ENCODE measurements at regions not wholly inside any gene's neighbourhood (a gene's known extent, or its start where the extent isn't known, plus 50 kb on each side); places are given as distances from the start of the nearest gene placed in this dataset.

DNA sequence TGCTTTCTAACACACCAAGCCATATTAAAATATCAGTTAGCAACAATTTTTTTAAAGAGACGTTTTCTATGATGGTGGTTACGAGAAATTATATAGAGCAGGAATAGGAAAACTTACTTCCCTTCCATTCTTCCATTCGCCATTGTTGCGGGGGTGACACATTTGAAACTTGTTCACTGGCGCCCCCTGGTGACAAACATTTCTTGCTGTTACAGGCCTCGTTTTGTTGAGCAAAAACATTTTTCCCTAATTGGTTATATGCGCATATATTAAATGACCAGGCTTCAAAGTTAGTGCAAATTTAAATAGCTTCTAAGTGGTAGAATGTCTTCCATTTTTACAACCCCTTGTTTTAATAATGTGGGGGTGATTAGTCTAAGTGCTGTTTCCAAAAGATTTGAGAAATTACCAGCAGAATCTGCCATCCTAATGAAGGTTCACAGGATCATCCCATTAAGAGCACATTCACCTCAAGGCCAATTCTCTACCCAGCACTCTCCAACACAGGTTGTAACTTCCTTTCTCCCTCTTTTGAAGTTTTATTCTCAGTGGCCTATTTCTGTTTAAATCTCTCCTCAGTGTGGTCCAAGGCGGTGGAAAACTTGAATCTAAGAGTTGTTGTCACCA, 1124.7 kb downstream of the FLRT2 start:
- DNase-seq: peak; percentile 53

DNA sequence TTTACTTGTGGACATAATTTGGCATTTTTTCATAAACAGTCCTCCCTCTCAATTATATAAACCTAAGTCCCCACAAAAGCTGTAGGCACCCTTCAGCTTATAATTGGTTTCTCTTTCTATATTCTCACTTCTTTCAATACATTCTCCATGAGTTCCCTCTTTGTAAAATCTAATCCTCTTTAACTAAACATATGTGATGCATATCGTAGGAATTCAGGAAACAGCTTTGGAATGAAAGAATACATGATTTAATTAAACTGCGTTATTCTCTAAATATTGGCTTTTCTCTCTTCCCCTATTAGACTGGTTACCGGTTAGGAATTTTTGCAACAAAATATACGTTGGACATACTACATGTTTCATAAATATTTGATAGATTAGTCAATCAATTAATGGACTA, 1122.6 kb downstream of the FLRT2 start:
- DNase-seq: no peak

DNA sequence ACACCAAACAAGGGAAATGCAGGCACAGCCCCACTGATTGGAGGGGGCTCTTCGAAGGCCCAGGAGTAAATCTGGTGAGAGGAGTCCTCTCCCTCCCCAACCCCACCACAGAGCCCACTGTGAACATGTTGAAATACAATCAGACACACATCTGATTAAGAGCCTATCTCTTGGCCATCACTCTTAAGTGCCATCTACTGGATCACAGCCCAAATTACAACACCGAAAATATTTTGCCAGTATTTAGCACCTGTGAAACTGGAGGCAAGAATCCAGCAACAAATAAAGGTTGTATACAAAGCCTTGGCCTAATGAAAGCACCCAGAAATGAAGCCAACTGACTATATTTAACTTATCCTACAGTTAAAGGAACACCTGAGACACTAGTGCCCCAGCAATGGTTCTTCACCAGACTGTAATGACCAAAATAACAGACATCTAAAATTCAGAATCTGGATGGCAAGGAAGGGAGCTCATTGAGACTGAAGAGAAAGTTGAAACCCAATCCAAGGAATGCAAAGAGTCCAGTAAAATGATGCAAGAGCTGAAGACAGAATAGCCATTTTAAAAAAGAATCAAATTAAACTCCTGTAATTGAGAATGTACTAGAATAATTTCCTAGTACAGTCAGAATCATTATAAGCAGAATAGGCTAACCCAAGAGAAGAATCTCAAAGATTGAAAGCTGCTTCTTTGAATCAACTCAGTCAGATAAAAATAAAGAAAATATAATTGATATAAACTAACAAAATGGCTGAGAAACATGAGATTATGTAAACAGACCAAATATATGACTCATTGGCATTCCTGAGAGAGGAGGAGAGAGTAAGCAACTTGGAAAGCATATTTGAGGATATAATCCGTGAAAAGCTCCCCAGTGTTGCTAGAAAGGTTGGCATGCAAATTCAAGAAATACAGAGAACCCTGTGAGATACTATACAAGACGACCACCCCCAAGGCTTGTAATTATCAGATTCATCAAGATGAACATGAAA, 1117.0 kb downstream of the FLRT2 start:
- DNase-seq: peak; percentile 19

DNA sequence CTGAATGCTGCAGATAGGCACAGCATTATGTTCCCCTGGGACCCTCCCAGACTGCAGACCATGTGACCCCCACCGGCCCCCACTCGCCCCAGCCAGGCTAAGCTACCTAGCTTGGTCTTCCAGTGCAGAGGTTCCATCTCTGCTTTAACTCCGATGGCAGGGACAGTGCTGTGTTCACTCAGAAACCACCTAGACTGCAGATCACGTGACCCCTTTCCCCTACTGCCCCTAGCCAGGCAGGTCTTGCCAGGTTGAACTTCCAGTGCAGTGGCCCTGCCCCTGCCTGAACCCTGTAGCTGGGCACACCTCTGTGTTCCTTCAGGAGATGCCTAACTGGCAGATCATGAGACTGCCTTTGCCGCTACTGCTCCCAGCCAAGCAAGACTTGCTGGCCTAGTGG, 1116.2 kb downstream of the FLRT2 start:
- no peak for DNase-seq

DNA sequence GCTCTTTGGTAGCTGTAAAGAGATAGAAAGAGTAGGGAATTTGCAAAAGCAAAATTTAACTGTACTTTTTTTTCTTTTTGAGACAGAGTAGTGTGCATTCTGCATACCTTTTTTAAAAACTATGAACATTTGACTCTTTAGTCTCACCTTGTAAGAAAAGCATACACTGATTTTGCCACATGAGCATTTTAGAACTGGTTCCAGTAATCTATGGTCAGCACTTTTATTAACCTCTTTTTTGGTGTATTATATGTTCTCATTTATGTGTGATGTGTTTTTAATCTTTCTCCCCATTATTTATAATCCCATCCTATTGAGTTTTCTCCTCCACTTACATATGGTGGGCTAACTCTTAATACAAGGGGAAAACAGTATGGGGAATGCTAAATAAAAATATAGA, 1111.4 kb downstream of the FLRT2 start:
- no peak for DNase-seq

DNA sequence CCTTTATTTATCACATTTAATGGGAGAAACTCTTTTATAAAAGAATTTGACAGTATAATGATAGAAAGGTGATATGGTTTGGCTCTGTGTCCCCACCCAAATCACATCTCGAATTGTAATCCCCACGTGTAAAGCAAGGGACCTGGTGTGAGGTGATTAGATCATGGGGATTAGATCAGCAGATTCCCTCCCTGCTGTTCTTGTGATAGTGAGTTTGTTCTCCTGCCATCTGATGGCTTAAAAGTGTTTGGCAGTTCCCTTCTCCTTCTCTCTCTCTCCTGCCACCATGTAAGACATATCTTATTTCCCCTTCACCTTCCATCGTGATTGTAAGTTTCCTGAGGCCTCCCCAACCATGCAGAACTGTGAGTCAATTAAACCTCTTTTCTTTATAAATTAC, 1110.3 kb downstream of the FLRT2 start:
- no peak for DNase-seq

DNA sequence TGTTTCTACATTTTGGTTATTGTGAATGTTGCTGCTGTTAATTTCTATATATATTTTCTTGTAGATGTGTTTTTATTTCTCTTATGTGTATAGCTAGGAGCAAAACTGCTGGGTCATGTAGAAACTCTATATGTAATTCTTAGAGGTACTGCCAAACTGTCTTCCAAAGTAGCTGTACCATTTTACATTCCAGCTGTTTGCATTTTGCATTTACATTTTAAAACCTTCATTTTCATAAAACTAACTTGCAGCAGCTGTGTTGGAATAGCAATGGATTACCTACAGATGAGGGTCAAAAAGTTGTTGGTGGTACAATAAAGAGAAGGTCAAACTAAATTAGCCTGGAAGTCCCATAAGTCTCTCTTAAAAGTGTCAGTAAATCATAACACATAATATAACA, 1109.7 kb downstream of the FLRT2 start:
- DNase-seq: no peak

DNA sequence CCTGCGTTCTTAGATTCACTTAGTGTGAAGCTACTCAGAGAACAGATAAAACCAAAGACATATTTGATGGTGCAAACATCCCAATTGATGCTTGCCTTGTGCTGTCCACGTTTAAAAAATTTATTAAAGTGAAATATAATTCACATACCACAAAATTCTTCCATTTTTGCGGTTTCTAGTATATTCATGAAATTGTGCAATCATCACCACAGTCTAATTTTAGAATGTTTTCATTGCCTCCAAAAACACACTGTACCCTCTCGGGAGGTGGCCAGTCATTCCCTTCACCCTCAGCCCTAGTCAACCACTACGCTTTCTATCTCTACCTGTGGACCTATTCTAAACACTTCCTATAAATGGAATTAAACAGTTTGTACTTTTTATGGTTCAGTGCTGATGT, 1109.2 kb downstream of the FLRT2 start:
- DNase-seq: no peak

DNA sequence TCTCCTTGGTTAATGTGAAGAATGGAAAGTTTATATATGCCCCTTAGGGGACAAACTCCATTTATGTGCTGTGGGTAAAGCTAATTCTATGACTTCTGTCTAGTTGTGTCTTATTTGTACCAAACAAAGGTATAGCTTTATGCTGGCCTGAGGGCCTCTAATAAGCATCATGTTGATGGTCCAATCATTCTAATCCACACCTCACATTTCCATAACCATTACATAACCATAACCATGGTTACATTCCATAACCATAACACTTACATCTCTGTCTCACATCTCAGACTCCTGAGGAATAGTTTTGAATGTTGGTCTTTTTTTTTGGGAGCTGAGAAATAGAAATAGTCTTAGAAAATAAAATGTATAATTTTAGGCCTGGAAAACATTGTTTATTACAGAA, 1097.1 kb downstream of the FLRT2 start:
- no peak for DNase-seq

DNA sequence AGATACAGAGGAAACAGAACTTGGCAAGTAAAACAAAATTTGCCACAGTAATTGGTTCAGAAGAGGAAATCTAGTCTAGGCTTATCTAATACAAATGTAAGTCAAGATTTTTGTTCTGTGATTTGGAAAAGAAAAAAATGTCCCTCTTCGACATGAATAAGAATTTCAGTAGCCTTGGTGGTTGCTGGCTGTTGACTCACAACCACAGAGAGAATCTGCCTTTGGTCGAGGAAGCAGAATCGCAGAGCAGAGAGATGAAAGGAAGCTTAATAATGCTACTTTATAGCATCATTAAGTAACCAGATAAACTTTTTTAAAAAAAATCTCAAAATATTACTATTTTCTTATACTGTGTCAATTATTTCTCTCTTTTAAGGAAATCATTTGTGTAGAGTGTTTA, 1096.6 kb downstream of the FLRT2 start:
- DNase-seq: no peak

DNA sequence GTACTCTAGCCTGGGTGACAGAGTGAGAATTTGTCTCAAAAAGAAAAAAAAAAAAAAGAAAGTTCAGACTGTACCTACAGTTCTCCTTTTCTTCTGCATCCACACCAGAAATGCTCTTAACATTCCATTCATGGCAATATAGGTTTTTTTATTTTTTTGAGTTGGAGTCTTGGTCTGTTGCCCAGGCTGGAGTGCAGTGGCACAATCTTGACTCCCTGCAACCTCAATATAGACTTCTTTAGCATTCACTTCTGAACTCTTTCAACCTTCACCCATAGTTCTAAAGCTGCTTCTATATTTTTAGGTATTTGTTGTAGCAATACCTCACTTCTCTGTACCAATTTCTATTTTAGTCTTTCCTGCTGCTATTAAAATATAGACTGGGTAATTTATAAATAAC, 1095.7 kb downstream of the FLRT2 start:
- no peak for DNase-seq

DNA sequence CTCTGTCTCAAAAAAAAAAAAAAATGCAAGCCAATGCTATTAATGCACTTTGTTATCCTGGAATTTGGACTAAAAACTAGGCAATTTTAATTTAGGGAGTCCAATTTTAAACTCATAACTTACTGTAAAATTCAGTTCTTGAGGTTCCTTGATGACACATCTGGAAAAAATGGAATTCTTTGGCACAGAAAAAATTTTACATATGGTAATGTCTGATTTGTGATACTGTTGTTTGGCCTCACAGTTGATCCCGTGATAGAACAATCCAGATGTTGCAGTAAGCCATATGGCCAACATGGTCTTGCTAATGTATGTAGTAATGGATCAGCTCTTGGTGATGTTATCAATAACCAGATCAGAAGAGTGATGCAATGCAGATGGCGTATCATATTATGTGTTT, 1089.8 kb downstream of the FLRT2 start:
- DNase-seq: no peak

DNA sequence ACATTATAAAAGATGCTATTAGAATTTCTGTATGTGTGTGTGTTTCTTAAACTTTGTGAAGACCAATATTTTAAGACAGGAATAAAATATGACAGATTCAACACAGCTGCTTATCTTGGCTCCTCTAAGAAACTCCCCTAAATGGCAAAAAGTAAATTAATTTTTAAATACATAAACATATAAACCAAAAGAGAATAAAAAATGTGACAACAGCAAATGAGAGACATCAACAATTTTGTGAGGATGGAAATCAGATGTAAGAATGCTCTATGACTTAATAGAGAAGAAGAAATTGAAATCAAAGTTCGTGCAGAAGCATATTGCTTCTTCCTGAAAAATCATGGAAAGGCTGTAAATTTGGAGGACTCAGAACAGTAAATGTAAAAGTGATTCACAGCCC, 1083.8 kb downstream of the FLRT2 start:
- DNase-seq: no peak

DNA sequence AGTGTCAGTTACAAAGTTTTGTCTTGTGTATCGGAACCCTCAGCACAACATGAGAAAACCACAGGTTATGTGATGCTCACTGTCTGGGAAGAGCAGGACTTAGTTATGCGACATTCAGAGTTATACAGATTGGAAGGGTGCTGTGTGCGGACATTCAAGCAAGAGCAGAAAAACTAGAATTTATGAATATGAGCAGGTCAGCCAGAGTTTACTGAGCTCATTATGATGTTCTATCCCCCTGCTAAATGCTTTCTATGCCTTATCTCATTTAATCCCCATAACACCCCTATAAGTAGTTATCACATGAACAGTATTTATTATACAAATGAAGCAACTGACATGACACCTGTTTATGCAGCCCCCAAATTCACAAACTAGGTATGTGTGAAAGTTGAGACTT, 1083.2 kb downstream of the FLRT2 start:
- DNase-seq: no peak

DNA sequence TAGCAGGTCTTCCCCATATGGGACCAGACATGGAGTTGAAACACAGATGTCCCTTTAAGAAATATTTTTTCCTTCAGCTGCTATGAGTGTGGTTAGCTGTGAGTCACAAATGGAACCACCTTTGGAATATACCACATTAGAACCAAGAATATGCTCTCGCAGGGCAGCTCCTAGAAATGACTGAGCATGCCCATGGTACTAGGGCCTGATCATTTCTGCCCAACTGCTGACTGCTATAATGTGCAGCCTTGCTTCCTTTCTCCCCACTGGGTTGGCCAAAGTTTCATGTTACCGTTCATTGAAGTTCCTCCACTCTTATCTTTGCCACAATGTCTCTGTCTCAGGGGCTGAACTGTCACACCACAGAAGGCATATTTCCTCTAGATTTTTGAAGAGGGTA, 1074.6 kb downstream of the FLRT2 start:
- DNase-seq: no peak

DNA sequence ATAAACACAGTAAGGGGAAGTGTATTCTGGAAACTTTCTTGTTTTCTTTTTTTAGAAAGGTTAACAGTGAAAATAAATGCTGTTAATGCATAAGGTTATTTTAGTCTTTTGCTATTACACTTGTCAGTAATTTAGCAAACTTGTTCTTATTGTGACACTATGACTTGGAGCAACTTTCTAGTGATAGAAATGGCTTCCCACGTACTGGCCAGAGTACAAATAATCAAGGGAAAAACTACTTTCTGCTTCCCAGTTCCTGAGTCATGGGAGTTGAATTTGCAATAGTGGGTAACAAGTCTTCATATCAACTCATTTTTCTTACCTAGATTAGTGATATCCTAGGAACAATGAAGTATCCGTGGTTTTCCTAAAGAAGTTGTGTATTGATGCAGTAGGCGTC, 1072.3 kb downstream of the FLRT2 start:
- DNase-seq: no peak

DNA sequence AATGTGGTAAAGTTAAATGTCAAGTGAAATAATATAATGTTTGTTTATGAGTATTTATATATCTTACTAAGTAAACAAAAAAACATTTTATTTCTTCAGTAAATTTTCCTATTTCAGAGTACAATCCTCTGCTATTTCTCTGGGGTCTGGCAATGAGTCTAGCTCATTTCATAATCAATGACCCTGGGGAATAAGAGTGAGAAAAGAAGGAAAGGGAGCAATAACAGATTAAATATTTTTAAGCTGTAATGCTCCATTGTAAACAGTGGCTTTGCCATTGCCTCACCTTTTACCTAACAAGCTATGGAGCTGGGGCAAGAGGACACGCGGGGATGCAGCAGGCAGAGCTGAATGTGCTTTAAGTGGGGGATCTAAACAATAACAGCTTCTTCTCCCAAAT, 1071.9 kb downstream of the FLRT2 start:
- no peak for DNase-seq

DNA sequence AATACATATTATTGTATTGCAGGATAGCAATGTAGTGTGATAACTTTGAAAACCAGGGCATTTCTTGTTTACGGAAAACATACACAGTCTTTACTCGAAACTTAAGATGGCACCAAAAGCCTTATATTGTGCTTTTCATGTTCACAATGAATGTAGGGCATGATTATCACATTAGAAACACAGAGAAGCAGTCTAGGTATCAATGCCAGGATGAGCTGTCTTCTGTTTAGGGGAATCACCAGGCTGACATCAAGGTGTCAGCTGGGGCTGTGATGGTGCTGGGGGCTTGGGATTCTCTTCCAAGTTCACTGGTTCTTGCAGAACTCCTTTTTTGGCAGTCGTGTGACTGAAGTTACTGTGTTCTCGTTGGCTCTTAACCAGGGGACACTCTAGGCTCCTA, 1067.3 kb downstream of the FLRT2 start:
- no peak for DNase-seq

DNA sequence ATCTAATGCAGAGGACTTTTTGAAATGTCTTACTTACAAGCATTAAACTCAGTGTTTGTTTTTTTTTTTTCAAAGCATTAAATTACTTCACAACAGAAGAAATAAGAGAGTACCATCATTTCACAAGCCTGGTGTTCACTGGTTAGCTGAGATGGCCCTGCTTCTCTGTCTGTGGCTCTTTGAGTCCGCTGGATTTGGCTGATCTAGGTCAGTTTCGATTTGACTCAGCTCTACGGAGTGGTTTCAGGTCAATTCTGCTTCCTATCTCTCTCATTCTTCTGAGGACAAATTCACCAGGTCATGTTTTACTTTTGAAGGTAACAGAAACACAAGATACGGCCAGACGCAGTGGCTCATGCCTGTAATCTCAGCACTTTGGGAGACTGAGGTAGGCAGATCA, 1066.1 kb downstream of the FLRT2 start:
- peak; percentile 26 for DNase-seq

DNA sequence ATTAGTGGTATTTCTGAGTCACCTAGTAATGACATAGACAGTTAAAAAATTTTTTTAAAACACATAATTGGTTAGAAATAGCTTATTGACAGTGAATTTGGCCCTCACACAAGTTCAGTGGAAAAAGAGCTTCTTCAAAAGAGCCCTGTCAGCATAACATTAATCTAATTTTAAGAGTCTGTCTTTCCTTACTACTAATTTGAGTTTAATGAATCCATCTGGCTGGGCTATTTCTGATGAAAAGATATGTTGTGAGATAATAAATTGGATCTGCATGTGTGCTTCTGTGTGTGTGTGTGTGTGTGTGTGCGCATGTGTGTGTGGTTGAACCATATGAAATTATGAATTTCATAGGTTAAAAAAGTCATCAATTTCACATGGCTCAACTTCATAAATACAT, 1045.2 kb downstream of the FLRT2 start:
- no peak for DNase-seq

DNA sequence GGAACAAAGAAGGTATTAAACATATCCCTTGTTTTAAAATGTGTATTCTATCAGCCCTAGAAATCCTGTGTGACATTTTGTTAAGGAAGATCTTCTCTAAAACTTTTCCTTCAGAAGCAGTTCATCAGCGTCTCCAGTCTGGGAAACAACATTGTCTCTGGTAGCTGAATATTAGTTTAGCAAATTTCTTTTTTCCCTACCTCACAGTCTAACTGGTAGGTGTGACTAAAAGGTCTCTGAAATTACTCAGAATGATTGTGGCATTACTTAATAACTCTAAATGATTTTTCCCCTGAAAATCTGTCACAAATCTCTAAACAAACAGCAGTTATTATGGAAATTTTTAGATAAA, 1044.8 kb downstream of the FLRT2 start:
- DNase-seq: no peak

DNA sequence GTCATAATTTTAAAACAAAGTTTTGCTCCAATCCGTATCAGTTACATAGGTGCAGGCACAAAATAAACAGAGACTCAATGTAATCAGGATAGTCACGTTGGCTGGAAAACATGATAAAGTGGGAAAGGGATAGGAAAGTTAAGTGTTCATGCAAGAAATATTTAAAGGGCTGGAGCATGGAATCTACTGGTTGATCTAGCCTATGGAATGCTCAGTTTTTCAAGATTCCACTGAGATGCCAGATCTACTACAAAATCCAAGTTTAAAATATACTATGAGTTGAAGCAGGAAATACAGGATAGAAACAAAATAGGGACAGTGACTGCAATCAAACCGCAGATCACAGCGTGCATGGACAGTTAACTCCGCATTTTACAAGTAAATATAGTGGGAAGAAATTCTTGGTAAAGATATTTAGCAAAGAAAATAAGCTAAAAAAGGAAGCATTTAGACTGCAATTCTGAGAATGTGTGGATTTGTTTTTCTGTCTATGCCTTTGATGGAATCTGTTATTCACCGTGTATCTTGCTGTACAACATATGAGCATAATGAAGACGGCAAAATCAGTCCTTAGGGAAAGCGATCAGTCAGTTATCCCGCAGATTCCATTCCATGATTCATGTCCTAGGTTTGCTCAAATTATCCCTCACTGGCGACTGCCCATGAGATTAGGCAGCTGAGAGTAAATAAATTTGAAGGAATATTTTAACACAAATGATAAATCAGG, 1044.3 kb downstream of the FLRT2 start:
- no peak for DNase-seq

DNA sequence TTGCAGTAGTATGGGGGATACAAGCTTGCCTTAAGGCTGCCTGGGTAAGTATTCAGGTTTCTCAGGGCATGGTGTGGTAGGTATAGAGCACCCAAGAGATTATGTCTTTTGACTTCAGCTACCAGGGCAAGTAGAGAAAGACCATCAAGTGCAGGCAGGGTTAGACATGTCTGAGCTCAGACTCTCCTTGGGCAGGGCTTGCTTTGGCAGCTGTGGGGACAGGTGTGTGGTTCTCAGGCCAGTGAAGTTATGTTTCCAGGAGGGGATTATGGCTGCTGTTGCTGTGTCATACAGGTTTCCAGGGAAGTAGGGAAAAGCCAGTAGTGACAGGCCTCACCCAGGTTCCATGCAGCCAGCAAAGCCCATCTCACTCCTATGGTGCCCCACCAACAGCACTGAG, 1040.4 kb downstream of the FLRT2 start:
- DNase-seq: no peak

DNA sequence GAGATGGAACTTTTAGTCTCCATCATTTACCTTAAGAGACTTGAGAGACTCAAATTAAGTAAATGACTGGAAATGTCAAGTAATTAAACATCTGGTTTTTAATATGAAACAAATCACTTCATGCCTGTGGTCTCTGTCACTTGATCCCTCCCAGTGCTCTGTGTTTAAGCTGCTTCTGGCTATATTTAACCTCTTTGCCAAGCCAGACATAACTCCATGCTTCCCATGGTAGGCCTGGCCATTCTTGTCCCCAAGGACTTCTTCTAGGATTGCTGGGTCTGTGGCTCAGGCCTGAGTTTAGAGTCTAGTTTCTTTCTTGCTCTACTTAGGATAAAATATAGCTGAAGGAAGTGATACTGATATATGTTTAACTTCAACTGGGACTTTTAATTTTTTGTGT, 1013.6 kb downstream of the FLRT2 start:
- no peak for DNase-seq
